ENCODE measurements at regions not wholly inside any gene's neighbourhood (a gene's known extent, or its start where the extent isn't known, plus 50 kb on each side); places are given as distances from the start of the nearest gene placed in this dataset.

DNA sequence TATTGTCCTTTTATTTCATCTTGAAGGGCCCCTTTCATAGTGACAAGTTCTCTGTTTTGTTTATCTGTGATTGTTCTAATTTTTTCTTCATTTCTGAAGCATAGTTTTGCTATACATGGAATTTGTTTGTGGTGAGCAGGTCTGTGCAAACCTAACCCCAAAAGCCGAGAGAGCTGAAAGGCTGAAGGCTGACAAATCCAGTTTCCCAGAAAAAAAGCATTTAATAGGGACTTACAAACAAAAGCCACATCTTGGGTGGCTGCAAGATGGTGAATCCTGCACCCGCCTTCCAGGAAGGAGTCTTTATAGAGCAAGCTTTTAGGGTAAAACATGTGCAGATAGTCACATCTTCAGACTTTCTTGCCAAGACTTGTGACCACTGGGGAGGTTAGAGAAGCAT lies 473.4 kb upstream of the TRIB2 start:
- H3K36me3 ChIP-seq: no peaks in the 10 kb centered on the region
- H3K27me3 ChIP-seq: no peaks in the 10 kb centered on the region
- H3K4me1 ChIP-seq: no peaks in the 10 kb centered on the region
- DNase-seq: no peak
- H3K9ac ChIP-seq (ENCODE audit: low read depth in 2 of 2, low read length in 2 of 2): no peak overlapping the region
- TF ChIP-seq, protein P1, sequence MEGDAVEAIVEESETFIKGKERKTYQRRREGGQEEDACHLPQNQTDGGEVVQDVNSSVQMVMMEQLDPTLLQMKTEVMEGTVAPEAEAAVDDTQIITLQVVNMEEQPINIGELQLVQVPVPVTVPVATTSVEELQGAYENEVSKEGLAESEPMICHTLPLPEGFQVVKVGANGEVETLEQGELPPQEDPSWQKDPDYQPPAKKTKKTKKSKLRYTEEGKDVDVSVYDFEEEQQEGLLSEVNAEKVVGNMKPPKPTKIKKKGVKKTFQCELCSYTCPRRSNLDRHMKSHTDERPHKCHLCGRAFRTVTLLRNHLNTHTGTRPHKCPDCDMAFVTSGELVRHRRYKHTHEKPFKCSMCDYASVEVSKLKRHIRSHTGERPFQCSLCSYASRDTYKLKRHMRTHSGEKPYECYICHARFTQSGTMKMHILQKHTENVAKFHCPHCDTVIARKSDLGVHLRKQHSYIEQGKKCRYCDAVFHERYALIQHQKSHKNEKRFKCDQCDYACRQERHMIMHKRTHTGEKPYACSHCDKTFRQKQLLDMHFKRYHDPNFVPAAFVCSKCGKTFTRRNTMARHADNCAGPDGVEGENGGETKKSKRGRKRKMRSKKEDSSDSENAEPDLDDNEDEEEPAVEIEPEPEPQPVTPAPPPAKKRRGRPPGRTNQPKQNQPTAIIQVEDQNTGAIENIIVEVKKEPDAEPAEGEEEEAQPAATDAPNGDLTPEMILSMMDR (IDR thresholded peaks at IDR 0.05): no peak
- H3K27ac ChIP-seq: no peak overlapping the region
- H3K4me3 ChIP-seq: no peak overlapping the region
- H3K9me3 ChIP-seq: no peaks in the 10 kb centered on the region
- intact Hi-C loops (cut with DNase I): no loop called here

DNA sequence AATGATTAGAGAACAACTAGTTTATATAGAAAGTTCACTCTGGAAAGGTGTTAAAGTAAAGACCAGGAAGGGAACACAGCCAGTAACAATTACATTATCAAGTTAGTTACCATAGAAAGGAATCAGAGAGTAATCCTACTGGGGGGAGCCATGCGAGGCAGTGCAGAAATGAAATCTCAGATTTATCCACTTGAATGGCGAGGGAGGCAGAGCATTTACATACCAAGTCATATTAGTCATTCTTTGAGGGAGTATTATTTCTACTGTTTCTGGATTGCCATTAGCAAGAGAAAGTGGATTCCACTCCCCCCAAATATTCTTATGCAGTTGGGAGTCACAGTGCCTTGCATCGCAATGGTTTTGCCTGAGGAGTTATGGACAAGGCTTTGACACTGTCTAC lies 472.7 kb upstream of the TRIB2 start:
- Histone ChIP-seq H3K36me3 (no peaks in the 10 kb centered on the region), H3K27ac (no peak overlapping the region), H3K4me1 (no peaks in the 10 kb centered on the region), H3K27me3 (no peaks in the 10 kb centered on the region), H3K9me3 (no peaks in the 10 kb centered on the region), H3K9ac (ENCODE audit: low read depth in 2 of 2, low read length in 2 of 2) (no peak overlapping the region), H3K4me3 (no peak overlapping the region)
- intact Hi-C loops (cut with DNase I): no loop called here
- no peak for DNase-seq
- TF ChIP-seq, protein P1 (IDR thresholded peaks at IDR 0.05): no peak

DNA sequence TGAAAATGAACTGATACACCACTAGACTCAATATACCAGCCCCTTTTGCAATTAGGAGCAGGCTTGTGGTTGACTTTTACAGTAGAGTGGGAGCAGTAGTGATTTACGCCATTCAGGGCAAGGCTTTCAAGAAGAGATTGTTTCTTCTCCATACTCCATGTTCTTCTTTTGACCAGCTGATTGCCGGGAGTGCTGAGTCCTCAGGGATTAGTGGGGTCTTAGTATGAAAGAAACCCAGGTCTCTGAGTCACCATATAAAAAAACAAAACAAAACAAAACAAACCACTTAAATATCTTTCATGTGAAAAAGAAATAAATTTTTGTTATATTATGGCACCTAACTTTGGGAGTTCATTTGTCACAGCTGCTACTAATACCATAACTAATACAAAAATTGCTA lies 465.6 kb upstream of the TRIB2 start:
- DNase-seq: no peak
- Histone ChIP-seq H3K4me3 (no peak overlapping the region), H3K4me1 (no peaks in the 10 kb centered on the region), H3K9ac (ENCODE audit: low read depth in 2 of 2, low read length in 2 of 2) (no peak overlapping the region), H3K36me3 (no peaks in the 10 kb centered on the region), H3K27me3 (no peaks in the 10 kb centered on the region), H3K27ac (no peak overlapping the region), H3K9me3 (no peaks in the 10 kb centered on the region)
- intact Hi-C loops (cut with DNase I): no loop called here
- TF ChIP-seq, protein P1 (IDR thresholded peaks at IDR 0.05): no peak

DNA sequence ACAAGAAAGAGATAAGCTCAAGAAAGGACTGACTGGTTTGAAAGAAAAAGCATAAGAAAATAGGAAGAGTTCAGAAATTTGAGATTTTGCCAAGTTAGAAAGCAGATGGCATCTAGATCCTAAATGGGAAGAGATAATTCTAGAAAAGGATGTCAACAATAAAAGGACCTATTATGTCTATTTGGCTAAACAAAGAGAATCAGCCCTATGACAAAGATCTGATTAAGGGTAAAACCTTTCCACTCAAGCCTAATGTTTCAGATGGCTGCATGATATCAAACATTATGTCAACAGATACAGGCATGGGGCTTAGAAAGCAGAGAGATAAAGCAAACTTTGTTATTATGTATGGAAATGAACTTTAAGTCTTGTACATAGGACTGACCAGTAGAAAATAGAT lies 465.0 kb upstream of the TRIB2 start:
- no peaks in the 10 kb centered on the region for H3K36me3 ChIP-seq
- no peak overlapping the region for H3K9ac ChIP-seq (ENCODE audit: low read depth in 2 of 2, low read length in 2 of 2)
- H3K9me3 ChIP-seq: no peaks in the 10 kb centered on the region
- H3K27ac ChIP-seq: no peak overlapping the region
- no peak overlapping the region for H3K4me3 ChIP-seq
- H3K27me3 ChIP-seq: no peaks in the 10 kb centered on the region
- intact Hi-C loops (cut with DNase I): no loop called here
- H3K4me1 ChIP-seq: no peaks in the 10 kb centered on the region
- DNase-seq: no peak
- TF ChIP-seq, protein P1 (IDR thresholded peaks at IDR 0.05): no peak

DNA sequence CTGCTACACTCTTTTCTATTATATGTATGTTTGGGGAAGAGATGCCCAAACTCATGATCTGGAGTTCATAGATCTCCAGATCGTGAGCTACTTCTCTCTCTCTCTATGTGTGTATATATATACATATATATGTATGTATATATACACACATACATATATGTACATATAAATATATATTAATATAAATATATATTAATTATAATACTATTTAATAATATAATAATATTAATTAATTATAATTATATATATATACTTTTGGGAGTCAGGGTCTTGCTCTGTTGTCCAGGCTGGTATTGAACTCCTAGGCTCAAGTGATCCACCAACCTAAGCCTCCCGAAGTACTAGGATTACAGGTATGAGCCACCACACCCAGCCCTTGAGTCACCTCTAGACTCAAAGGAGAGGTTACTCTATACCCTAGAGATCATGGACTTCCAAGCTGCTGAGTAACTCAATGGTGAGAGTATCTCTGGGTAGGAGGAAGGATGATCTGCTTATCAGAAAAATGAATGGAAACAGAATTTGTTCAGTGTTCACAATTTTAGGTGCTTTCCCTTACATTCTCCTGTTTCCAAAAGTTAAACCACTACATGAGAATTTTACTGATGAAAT lies 463.5 kb upstream of the TRIB2 start:
- no peak overlapping the region for H3K4me3 ChIP-seq
- DNase-seq: no peak
- H3K27me3 ChIP-seq: no peaks in the 10 kb centered on the region
- no peaks in the 10 kb centered on the region for H3K4me1 ChIP-seq
- no peak overlapping the region for H3K9ac ChIP-seq (ENCODE audit: low read depth in 2 of 2, low read length in 2 of 2)
- TF ChIP-seq, protein P1 (IDR thresholded peaks at IDR 0.05): no peak
- intact Hi-C loops (cut with DNase I): no loop called here
- H3K9me3 ChIP-seq: no peaks in the 10 kb centered on the region
- no peaks in the 10 kb centered on the region for H3K36me3 ChIP-seq
- H3K27ac ChIP-seq: no peak overlapping the region

All from colonic mucosa (tissue), 4 donors.